Right lobe of liver (tissue), 6 donors: ENCODE measurements at regions not wholly inside any gene's neighbourhood (a gene's known extent, or its start where the extent isn't known, plus 50 kb on each side); places are given as distances from the start of the nearest gene placed in this dataset.

Experiments used
- ATAC-seq, 4 donors: fragments of 200-7000 bp; cut with Tn5 transposase; one replicate each; pipeline ENCODE4 v1.9.1; 2020; ENCODE audit warnings: mild to moderate bottlenecking in 4 of 4, moderate library complexity in 4 of 4
- DNase-seq, 3 donors: peaks; one replicate each; pipeline ENCODE4 v3.0.0-alpha.2; 2020
- H3K27ac ChIP-seq, 3 donors: fragments of 200-600 bp; one replicate each; pipeline ENCODE4 v1.8.0; 2022
- H3K27me3 ChIP-seq, 2 donors: fragments of 200-600 bp; one replicate each; pipeline ENCODE4 v1.8.0; 2022
- H3K36me3 ChIP-seq, 4 donors: fragments of 200-600 bp; sonication (generic) in 1 of 4; one replicate each; pipeline versions ENCODE4 v1.5.1 to v1.8.0; 2017 to 2022; ENCODE audit warnings: control low read depth in 1 of 4
- H3K4me1 ChIP-seq, 4 donors: fragments of 200-600 bp; sonication (generic) in 1 of 4; one replicate each; pipeline versions ENCODE4 v1.5.1 to v1.8.0; 2017 to 2022; ENCODE audit warnings: control low read depth in 1 of 4
- H3K4me3 ChIP-seq, 3 donors: fragments of 200-600 bp; one replicate each; pipeline ENCODE4 v1.8.0; 2022
- H3K9me3 ChIP-seq, 4 donors: fragments of 200-600 bp; sonication (generic) in 1 of 4; one replicate each; pipeline versions ENCODE4 v1.5.1 to v1.8.0; 2017 to 2022; ENCODE audit warnings: control low read depth in 1 of 4
- CTCF ChIP-seq, 4 donors: fragments of 200-600 bp in 3 of 4; fragments of 450-650 bp in 1 of 4; IDR thresholded peaks; one replicate each; pipeline versions ENCODE4 v1.5.1 to v1.8.0; 2016 to 2022; ENCODE audit warnings: antibody characterized with exemption in 4 of 4, mild to moderate bottlenecking in 2 of 4
- POLR2A ChIP-seq: fragments of 450-650 bp; IDR thresholded peaks from one replicate; pipeline ENCODE4 v1.6.1; 2017; ENCODE audit warnings: antibody characterized with exemption, mild to moderate bottlenecking
- WGBS: methylation state at CpG from one replicate; pipeline ENCODE4 v1.1.6; 2018; ENCODE audit warnings: low coverage, low lambda C conversion rate; ENCODE audit not compliant: insufficient coverage; ENCODE audit errors: missing lambda C conversion rate; 5-methylcytosine and 5-hydroxymethylcytosine counted together
- intact Hi-C, 2 donors: fragments of 100-400 bp; cut with DNase I; formaldehyde crosslinking; loops; one replicate each; pipeline versions ENCODE4 v1.11.2 to v1.14.1; 2022
- donor health status: DM: no; HTN: yes; CAD: no.
- donor health status: DM: no; HTN: no; CAD: no.
- donor health status: DM: no; HTN: no; CAD: no.
- donor health status: DM: no; HTN: yes; CAD: no.
- donor health status: DM: no; HTN: yes; CAD: no.

- Histone ChIP-seq H3K27ac (no peak overlapping the region), H3K9me3 (no peaks in the 10 kb centered on the region), H3K27me3 (no peaks in the 10 kb centered on the region), H3K36me3 (peaks cover 0 to 25% (median 5%) of the 10 kb centered on the region in 4 donors), H3K4me3 (no peak overlapping the region), H3K4me1 (no peaks in the 10 kb centered on the region)
- ATAC-seq (no peak), DNase-seq (no peak)
- intact Hi-C loops: no loop called here
- TF ChIP-seq CTCF (IDR thresholded peaks at IDR 0.05) (no peak), POLR2A (no peak)
- 87% methylated on average over 3 of the region's 3 CpGs for WGBS
Observed at GRCh38 chr1:232468249-232468648, 161.7 kb downstream of the SIPA1L2 start.

DNA sequence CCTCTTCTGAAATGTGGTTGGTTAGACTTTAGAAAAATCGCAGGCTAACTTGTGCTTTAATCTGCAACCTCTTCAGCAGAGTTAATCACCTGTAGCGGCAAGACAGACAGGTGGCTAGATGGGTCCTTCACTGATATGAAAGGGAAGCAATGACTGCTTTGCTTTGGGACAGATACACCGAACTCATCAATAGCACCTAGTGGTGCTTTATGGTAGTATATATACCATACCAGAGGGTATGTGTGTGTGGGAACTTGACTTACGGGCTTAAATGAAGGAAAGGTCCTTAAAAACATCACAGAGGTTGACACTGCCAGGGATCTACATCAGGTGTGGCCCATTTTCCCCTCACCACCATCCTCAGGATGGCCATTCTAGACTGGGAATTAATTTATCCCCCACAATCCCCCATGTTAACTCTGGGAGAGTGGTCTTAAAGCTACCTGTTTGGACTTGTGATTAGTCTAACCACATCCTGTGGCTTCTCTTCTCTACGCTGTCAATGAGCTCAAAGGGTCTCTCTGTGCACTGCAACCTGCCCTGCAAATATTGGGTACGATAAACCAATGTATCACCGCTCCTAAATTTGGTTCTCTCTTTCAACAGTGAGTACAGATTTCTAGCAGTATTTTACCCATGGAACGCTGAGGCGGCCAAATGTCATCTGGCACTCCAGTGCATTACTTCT, 162.7 kb downstream of the SIPA1L2 start:
- intact Hi-C loops: no loop called here
- DNase-seq: no peak

GRCh38 chr1:232464325-232464724, 165.6 kb downstream of the SIPA1L2 start:
- TF ChIP-seq CTCF (IDR thresholded peaks at IDR 0.05) (no peak), POLR2A (no peak)
- WGBS: 67% methylated on average over 1 of the region's 1 CpG
- Histone ChIP-seq H3K4me3 (no peak overlapping the region), H3K27me3 (no peaks in the 10 kb centered on the region), H3K27ac (no peak overlapping the region), H3K9me3 (no peaks in the 10 kb centered on the region), H3K36me3 (peaks cover 0 to 16% (median 5%) of the 10 kb centered on the region in 4 donors), H3K4me1 (no peaks in the 10 kb centered on the region)
- no peak for ATAC-seq
- no peak for DNase-seq
- intact Hi-C loops: no loop called here

More for the DNA sequence above, 162.7 kb downstream of the SIPA1L2 start:
- Histone ChIP-seq H3K9me3 (no peaks in the 10 kb centered on the region), H3K27ac (no peak overlapping the region), H3K36me3 (peaks cover 0 to 25% (median 5%) of the 10 kb centered on the region in 4 donors), H3K4me3 (no peak overlapping the region), H3K27me3 (no peaks in the 10 kb centered on the region), H3K4me1 (no peaks in the 10 kb centered on the region)
- ATAC-seq: no peak
- 86% methylated on average over 8 of the region's 9 CpGs for WGBS
- TF ChIP-seq CTCF (IDR thresholded peaks at IDR 0.05) (no peak), POLR2A (no peak)

DNA sequence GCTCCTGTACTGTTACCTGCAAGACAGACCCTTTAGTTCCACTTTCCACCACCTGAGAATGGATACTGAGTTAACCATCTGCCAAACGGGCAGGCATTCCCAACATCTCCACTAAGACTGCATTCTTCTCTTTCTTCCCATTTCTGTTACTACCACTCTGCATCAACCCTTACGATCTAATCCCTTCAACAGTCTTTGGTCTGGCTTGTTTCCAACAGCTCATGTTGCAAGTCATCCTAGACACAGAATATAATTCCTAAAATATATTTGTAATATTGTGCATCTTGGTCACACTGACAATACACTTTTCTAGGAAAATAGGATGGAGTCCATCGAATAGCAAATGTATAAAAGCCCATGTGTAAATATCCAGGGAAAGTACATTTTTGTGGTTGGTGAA, 166.7 kb downstream of the SIPA1L2 start:
- H3K36me3 ChIP-seq: peaks cover 0 to 16% (median 5%) of the 10 kb centered on the region in 4 donors
- no peaks in the 10 kb centered on the region for H3K27me3 ChIP-seq
- no peak overlapping the region for H3K4me3 ChIP-seq
- intact Hi-C loops: no loop called here
- H3K4me1 ChIP-seq: no peaks in the 10 kb centered on the region
- H3K27ac ChIP-seq: no peak overlapping the region
- H3K9me3 ChIP-seq: no peaks in the 10 kb centered on the region
- ATAC-seq (no peak), DNase-seq (no peak)
- TF ChIP-seq CTCF (IDR thresholded peaks at IDR 0.05): no peak
- no peak for TF ChIP-seq POLR2A
- 86% methylated on average over 3 of the region's 3 CpGs for WGBS
